OCI-LY1 (cell line): ENCODE measurements at regions not wholly inside any gene's neighbourhood (a gene's known extent, or its start where the extent isn't known, plus 50 kb on each side); places are given as distances from the start of the nearest gene placed in this dataset.

Experiments
- EZH2 ChIP-seq: fragments of 200-600 bp; sonication (generic), shearing (Covaris generic); IDR thresholded peaks from 2 replicates; pipeline ENCODE4 v1.8.0; 2017; ENCODE audit warnings: borderline replicate concordance, mixed run types, mild to moderate bottlenecking, antibody characterized with exemption, low read length, moderate library complexity, mixed read lengths
- TF ChIP-seq, protein P1 (sequence below): fragments of 200-600 bp; sonication (generic), shearing (Covaris generic); IDR thresholded peaks from 2 replicates; pipeline ENCODE4 v1.5.1; 2017; ENCODE audit warnings: mild to moderate bottlenecking, antibody characterized with exemption, low read length, moderate library complexity, mixed read lengths

DNA sequence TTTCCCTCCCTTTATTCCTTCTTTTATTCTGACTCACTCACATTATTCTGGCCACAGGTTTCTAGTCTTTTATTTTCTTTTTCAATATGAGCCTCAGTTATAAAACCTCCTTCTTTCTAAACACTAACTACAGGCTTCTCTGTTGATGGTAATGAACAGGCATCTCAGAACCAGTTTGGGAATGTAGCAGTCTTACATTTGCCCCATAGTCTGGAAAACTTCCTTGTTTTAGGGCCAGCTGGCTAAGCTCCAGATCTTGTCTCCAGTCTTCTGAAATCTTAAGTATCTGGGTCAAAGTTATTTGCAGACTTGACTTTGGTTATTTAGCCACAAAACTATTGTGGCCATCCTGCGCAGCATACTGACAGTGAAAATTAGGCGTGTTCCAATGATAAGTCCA is 97.0 kb upstream of the MAN1A1 start:
- TF ChIP-seq, protein P1, sequence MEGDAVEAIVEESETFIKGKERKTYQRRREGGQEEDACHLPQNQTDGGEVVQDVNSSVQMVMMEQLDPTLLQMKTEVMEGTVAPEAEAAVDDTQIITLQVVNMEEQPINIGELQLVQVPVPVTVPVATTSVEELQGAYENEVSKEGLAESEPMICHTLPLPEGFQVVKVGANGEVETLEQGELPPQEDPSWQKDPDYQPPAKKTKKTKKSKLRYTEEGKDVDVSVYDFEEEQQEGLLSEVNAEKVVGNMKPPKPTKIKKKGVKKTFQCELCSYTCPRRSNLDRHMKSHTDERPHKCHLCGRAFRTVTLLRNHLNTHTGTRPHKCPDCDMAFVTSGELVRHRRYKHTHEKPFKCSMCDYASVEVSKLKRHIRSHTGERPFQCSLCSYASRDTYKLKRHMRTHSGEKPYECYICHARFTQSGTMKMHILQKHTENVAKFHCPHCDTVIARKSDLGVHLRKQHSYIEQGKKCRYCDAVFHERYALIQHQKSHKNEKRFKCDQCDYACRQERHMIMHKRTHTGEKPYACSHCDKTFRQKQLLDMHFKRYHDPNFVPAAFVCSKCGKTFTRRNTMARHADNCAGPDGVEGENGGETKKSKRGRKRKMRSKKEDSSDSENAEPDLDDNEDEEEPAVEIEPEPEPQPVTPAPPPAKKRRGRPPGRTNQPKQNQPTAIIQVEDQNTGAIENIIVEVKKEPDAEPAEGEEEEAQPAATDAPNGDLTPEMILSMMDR = no peak
- TF ChIP-seq EZH2 = no peak
